Stimulated activated CD4-positive, alpha-beta T cell treated with anti-CD3 and anti-CD28 coated beads, Interleukin-1b, Interleukin-23, amount 100 ng/mL, for 48 hours (primary cell): ENCODE measurements at regions not wholly inside any gene's neighbourhood (a gene's known extent, or its start where the extent isn't known, plus 50 kb on each side); places are given as distances from the start of the nearest gene placed in this dataset.

Source experiments
- DNase-seq: peaks from one replicate; pipeline ENCODE4 v3.0.0-alpha.2; 2020

- DNase-seq: no peak
Measured at GRCh38 chr2:144333143-144333555, 186.8 kb downstream of the ZEB2 start.

- DNase-seq: peak; percentile 86
Measured at GRCh38 chr2:144332356-144333142, 187.4 kb downstream of the ZEB2 start.

GRCh38 chr2:144331674-144332355, 188.1 kb downstream of the ZEB2 start:
- DNase-seq: no peak

GRCh38 chr2:144330951-144331673, 188.8 kb downstream of the ZEB2 start:
- peak; percentile 20 for DNase-seq

- no peak for DNase-seq
Measured at GRCh38 chr2:144329472-144329871, 190.4 kb downstream of the ZEB2 start.

- no peak for DNase-seq
Measured at GRCh38 chr2:144328938-144329337, 191.0 kb downstream of the ZEB2 start.

- DNase-seq: no peak
Measured at GRCh38 chr2:144326825-144327224, 193.1 kb downstream of the ZEB2 start.

GRCh38 chr2:144325086-144325485, 194.8 kb downstream of the ZEB2 start:
- DNase-seq: peak; percentile 65

- peak; percentile 35 for DNase-seq
Measured at GRCh38 chr2:144324446-144325045, 195.4 kb downstream of the ZEB2 start.

GRCh38 chr2:144323946-144324345, 196.0 kb downstream of the ZEB2 start:
- DNase-seq: no peak

GRCh38 chr2:144322379-144322778, 197.5 kb downstream of the ZEB2 start:
- no peak for DNase-seq

- peak; percentile 52 for DNase-seq
Measured at GRCh38 chr2:144320491-144320890, 199.4 kb downstream of the ZEB2 start.

- no peak for DNase-seq
Measured at GRCh38 chr2:144317071-144317738, 202.7 kb downstream of the ZEB2 start.

- no peak for DNase-seq
Measured at GRCh38 chr2:144310889-144311608, 208.9 kb downstream of the ZEB2 start.

GRCh38 chr2:144310484-144310883, 209.4 kb downstream of the ZEB2 start:
- no peak for DNase-seq

- no peak for DNase-seq
Measured at GRCh38 chr2:144307711-144308110, 212.2 kb downstream of the ZEB2 start.

GRCh38 chr2:144304202-144304601, 215.7 kb downstream of the ZEB2 start:
- no peak for DNase-seq

GRCh38 chr2:144300632-144301031, 219.3 kb downstream of the ZEB2 start:
- DNase-seq: no peak

GRCh38 chr2:144290276-144290675, 229.6 kb downstream of the ZEB2 start:
- DNase-seq: no peak

- no peak for DNase-seq
Measured at GRCh38 chr2:144288438-144288837, 231.5 kb downstream of the ZEB2 start.

- no peak for DNase-seq
Measured at GRCh38 chr2:144285324-144285723, 234.6 kb downstream of the ZEB2 start.

GRCh38 chr2:144281476-144281875, 238.4 kb downstream of the ZEB2 start:
- no peak for DNase-seq
